Activated naive CD8-positive, alpha-beta T cell treated with anti-CD3 and anti-CD28 coated beads, Interleukin-2, amount 10 ng/mL, durations not matched to agents 7 days and 5 days (primary cell): ENCODE measurements at regions not wholly inside any gene's neighbourhood (a gene's known extent, or its start where the extent isn't known, plus 50 kb on each side); places are given as distances from the start of the nearest gene placed in this dataset.
"Not testable (repeated sequence)": the region's sequence is repeated elsewhere in the genome, so short reads cannot be mapped to it uniquely, and the experiment has no call there.

ENCODE experiments used
- ATAC-seq: fragments of 150-1000 bp; cut with Tn5 transposase; one replicate; pipeline ENCODE4 v1.10.0; 2021; ENCODE audit warnings: low read depth, moderate library complexity
- POLR2A ChIA-PET: fragments of 350-600 bp; sonication (Branson Sonifier 250); formaldehyde crosslinking; loops from one replicate; lab custom pipeline; 2021; ENCODE audit warnings: antibody characterized with exemption; lab: Charles Lee
- DNase-seq: peaks from one replicate; pipeline ENCODE4 v3.0.0; 2021
- H3K27ac Mint-ChIP-seq: one replicate; pipeline ENCODE4 v1.8.0; 2022; ENCODE audit warnings: mild to moderate bottlenecking, mixed read lengths
- H3K27me3 Mint-ChIP-seq: one replicate; pipeline ENCODE4 v1.8.0; 2022; ENCODE audit warnings: mild to moderate bottlenecking, moderate library complexity, mixed read lengths
- H3K36me3 Mint-ChIP-seq: one replicate; pipeline ENCODE4 v1.8.0; 2021; ENCODE audit warnings: mild to moderate bottlenecking, mixed read lengths
- H3K4me1 Mint-ChIP-seq: one replicate; pipeline ENCODE4 v1.8.0; 2021; ENCODE audit warnings: mixed read lengths
- H3K4me3 Mint-ChIP-seq: one replicate; pipeline ENCODE4 v1.8.0; 2022; ENCODE audit warnings: mild to moderate bottlenecking, moderate library complexity, mixed read lengths
- H3K9me3 Mint-ChIP-seq: one replicate; pipeline ENCODE4 v1.8.0; 2021; ENCODE audit warnings: mixed read lengths

DNA sequence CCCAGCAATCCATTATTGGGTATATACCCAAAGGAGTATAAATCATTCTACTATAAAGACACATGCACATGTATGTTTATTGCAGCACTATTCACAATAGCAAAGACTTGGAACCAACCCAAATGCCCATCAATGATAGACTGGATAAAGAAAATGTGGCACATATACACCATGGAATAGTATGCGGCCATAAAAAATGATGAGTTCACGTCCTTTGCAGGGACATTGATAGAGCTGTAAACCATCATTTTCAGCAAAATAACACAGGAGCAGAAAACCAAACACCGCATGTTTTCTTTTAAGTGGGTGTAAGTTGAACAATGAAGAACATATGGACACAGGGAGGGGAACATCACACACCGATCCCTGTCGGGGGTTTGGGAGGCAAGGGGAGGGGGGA lies 56.7 kb downstream of the PALS2 start:
- POLR2A ChIA-PET, ATAC-seq, H3K27me3 Mint-ChIP-seq, DNase-seq, H3K4me3 Mint-ChIP-seq, H3K27ac Mint-ChIP-seq, H3K4me1 Mint-ChIP-seq: not testable (repeated sequence)
- peaks cover 31% of the 10 kb centered on the region for H3K36me3 Mint-ChIP-seq
- peaks cover 25% of the 10 kb centered on the region for H3K9me3 Mint-ChIP-seq

DNA sequence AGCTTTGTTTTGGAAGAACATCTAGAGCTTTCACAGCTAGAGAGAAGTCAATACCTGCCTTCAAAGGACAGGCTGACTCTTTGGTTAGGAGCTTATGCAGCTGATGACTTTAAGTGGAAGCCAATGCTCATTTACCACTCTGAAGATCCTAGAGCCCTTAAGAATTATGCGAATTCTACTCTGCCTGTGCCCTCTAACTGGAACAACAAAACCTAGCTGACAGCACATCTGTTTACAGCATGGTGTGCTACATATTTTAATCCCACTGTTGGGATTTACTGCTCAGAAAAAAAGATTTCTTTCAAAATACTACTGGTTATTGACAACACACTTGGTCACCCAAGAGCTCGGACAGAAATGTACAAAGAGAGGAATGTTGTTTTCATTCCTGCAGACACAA lies 57.3 kb downstream of the PALS2 start:
- Mint-ChIP-seq H3K9me3 (peaks cover 21% of the 10 kb centered on the region), H3K27ac (no peak overlapping the region), H3K36me3 (peaks cover 29% of the 10 kb centered on the region), H3K27me3 (no peaks in the 10 kb centered on the region), H3K4me1 (peaks cover 2% of the 10 kb centered on the region), H3K4me3 (no peak overlapping the region)
- POLR2A ChIA-PET: no interaction called here
- ATAC-seq (no peak), DNase-seq (no peak)

DNA sequence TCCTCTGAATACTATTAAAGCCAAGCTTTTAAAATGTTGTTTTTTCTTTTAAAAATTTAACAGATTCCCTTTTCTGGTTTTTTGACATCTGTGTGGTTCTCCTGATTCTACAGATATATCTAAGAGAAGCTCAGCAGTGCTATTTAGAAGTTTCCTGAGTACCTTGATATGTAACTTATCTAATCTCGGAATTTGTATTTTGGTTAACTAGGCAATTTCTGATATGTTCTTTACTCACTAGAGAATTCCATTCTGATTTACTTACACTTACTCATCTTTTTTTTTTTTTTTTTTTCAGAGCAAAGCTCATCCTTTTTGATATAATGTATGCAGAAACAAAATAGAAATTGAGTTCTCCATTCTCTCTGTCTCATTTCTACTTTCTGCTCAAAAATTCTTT lies 63.8 kb downstream of the PALS2 start:
- H3K4me1 Mint-ChIP-seq: peaks cover 2% of the 10 kb centered on the region
- no peaks in the 10 kb centered on the region for H3K27me3 Mint-ChIP-seq
- H3K36me3 Mint-ChIP-seq: peaks cover 9% of the 10 kb centered on the region
- POLR2A ChIA-PET: interaction anchor here (0.6 kb wide), 1 partner anchor 508 kb away, joined by 4 read pairs; no protein-coding TSS in a partner anchor
- H3K4me3 Mint-ChIP-seq: no peak overlapping the region
- DNase-seq (no peak), ATAC-seq (no peak)
- no peak overlapping the region for H3K27ac Mint-ChIP-seq
- H3K9me3 Mint-ChIP-seq: peaks cover 4% of the 10 kb centered on the region

GRCh38 chr7:24637706-24638105 lies 64.5 kb downstream of the PALS2 start:
- no peak for ATAC-seq
- H3K27ac Mint-ChIP-seq: no peak overlapping the region

GRCh38 chr7:24644567-24644966 lies 71.3 kb downstream of the PALS2 start:
- not testable (repeated sequence) for H3K4me1 Mint-ChIP-seq

More at GRCh38 chr7:24637706-24638105, 64.5 kb downstream of the PALS2 start:
- peaks cover 3% of the 10 kb centered on the region for H3K4me1 Mint-ChIP-seq
- H3K36me3 Mint-ChIP-seq: peaks cover 12% of the 10 kb centered on the region
- H3K9me3 Mint-ChIP-seq: peaks cover 4% of the 10 kb centered on the region
- no peaks in the 10 kb centered on the region for H3K27me3 Mint-ChIP-seq
- H3K4me3 Mint-ChIP-seq: no peak overlapping the region
- POLR2A ChIA-PET: interaction anchor here (0.6 kb wide), 1 partner anchor 509 kb away, joined by 4 read pairs; no protein-coding TSS in a partner anchor
- no peak for DNase-seq

More at GRCh38 chr7:24644567-24644966, 71.3 kb downstream of the PALS2 start:
- ATAC-seq, DNase-seq, H3K27me3 Mint-ChIP-seq, H3K9me3 Mint-ChIP-seq, H3K27ac Mint-ChIP-seq, POLR2A ChIA-PET, H3K4me3 Mint-ChIP-seq: not testable (repeated sequence)
- peaks cover 22% of the 10 kb centered on the region for H3K36me3 Mint-ChIP-seq
